ENCODE measurements at regions not wholly inside any gene's neighbourhood (a gene's known extent, or its start where the extent isn't known, plus 50 kb on each side); places are given as distances from the start of the nearest gene placed in this dataset.

- no peak for TF ChIP-seq ZFX (IDR thresholded peaks at IDR 0.05; ENCODE audit: borderline replicate concordance)
- TF ChIP-seq CTCF (IDR thresholded peaks at IDR 0.05) = no peak
- no peak overlapping the region for H3K27ac ChIP-seq
Observed at GRCh38 chr13:62337109-62337880, 921.6 kb upstream of the PCDH20 start.

- no peak overlapping the region for H3K27ac ChIP-seq
- TF ChIP-seq ZFX (IDR thresholded peaks at IDR 0.05; ENCODE audit: borderline replicate concordance) (no peak), CTCF (IDR thresholded peaks at IDR 0.05) (no peak)
Observed at GRCh38 chr13:62336507-62336906, 920.9 kb upstream of the PCDH20 start.

- H3K27ac ChIP-seq = no peak overlapping the region
- TF ChIP-seq ZFX (IDR thresholded peaks at IDR 0.05; ENCODE audit: borderline replicate concordance) (no peak), CTCF (IDR thresholded peaks at IDR 0.05) (no peak)
Observed at GRCh38 chr13:62333466-62333865, 917.8 kb upstream of the PCDH20 start.

GRCh38 chr13:62331384-62331783 lies 915.7 kb upstream of the PCDH20 start:
- TF ChIP-seq ZFX (IDR thresholded peaks at IDR 0.05; ENCODE audit: borderline replicate concordance) (no peak), CTCF (IDR thresholded peaks at IDR 0.05) (no peak)
- H3K27ac ChIP-seq = no peak overlapping the region

GRCh38 chr13:62327367-62327766 lies 911.7 kb upstream of the PCDH20 start:
- no peak overlapping the region for H3K27ac ChIP-seq
- TF ChIP-seq ZFX (IDR thresholded peaks at IDR 0.05; ENCODE audit: borderline replicate concordance) (no peak), CTCF (IDR thresholded peaks at IDR 0.05) (no peak)

- TF ChIP-seq ZFX (IDR thresholded peaks at IDR 0.05; ENCODE audit: borderline replicate concordance) (no peak), CTCF (IDR thresholded peaks at IDR 0.05) (no peak)
Observed at GRCh38 chr13:62324842-62325241, 909.2 kb upstream of the PCDH20 start.

GRCh38 chr13:62321895-62322294 lies 906.2 kb upstream of the PCDH20 start:
- TF ChIP-seq CTCF (IDR thresholded peaks at IDR 0.05) (no peak), ZFX (IDR thresholded peaks at IDR 0.05; ENCODE audit: borderline replicate concordance) (no peak)
- no peak overlapping the region for H3K27ac ChIP-seq

More at GRCh38 chr13:62324842-62325241, 909.2 kb upstream of the PCDH20 start:
- no peak overlapping the region for H3K27ac ChIP-seq

Measured in 22Rv1 (cell line).